ENCODE measurements at regions not wholly inside any gene's neighbourhood (a gene's known extent, or its start where the extent isn't known, plus 50 kb on each side); places are given as distances from the start of the nearest gene placed in this dataset.

- H3K27me3 Mint-ChIP-seq (ENCODE audit: unreplicated experiment): no peaks in the 10 kb centered on the region
- H3K36me3 Mint-ChIP-seq (ENCODE audit: insufficient read depth, unreplicated experiment): peaks cover 9% of the 10 kb centered on the region
- TF ChIP-seq CTCF (IDR thresholded peaks at IDR 0.05; ENCODE audit: unreplicated experiment): no peak
- peak overlapping the region; percentile 77 for H3K27ac Mint-ChIP-seq (ENCODE audit: unreplicated experiment)
- intact Hi-C loops (cut with micrococcal nuclease; ENCODE audit: unreplicated experiment): no loop called here
- no peaks in the 10 kb centered on the region for H3K9me3 Mint-ChIP-seq (ENCODE audit: low read depth, unreplicated experiment)
- H3K4me1 Mint-ChIP-seq (ENCODE audit: low read depth, unreplicated experiment): peaks cover 52% of the 10 kb centered on the region
- no TSS peak for BruUV-seq (replicated peaks)
- peak overlapping the region; percentile 4 for H3K4me3 Mint-ChIP-seq (ENCODE audit: low read depth, unreplicated experiment)
- CTCF ChIA-PET: interaction anchor here (0.6 kb wide), 2 partner anchors 27 to 35 kb away, joined by 3 read pairs; no protein-coding TSS in a partner anchor
- peak; percentile 67 for DNase-seq
These were observed 265.7 kb upstream of the KLF4 start for GRCh38 chr9:107755246-107755645.

GRCh38 chr9:107751567-107752210, 262.1 kb upstream of the KLF4 start:
- Mint-ChIP-seq H3K4me3 (ENCODE audit: low read depth, unreplicated experiment) (peak overlapping the region; percentile 27), H3K4me1 (ENCODE audit: low read depth, unreplicated experiment) (peaks cover 63% of the 10 kb centered on the region), H3K36me3 (ENCODE audit: insufficient read depth, unreplicated experiment) (peaks cover 14% of the 10 kb centered on the region), H3K27ac (ENCODE audit: unreplicated experiment) (peak overlapping the region; percentile 97), H3K9me3 (ENCODE audit: low read depth, unreplicated experiment) (no peaks in the 10 kb centered on the region), H3K27me3 (ENCODE audit: unreplicated experiment) (no peaks in the 10 kb centered on the region)
- DNase-seq: peak; percentile 61
- TF ChIP-seq CTCF (IDR thresholded peaks at IDR 0.05; ENCODE audit: unreplicated experiment): no peak
- CTCF ChIA-PET: interaction anchor here (0.8 to 1.1 kb wide), 2 partner anchors 106 to 247 kb away, joined by 4 to 7 read pairs; no protein-coding TSS in a partner anchor
- TSS peak; percentile 78 for BruUV-seq (replicated peaks)
- intact Hi-C loops (cut with micrococcal nuclease; ENCODE audit: unreplicated experiment): loop anchor here (5.0 kb wide), 3 partner anchors 204 to 306 kb away; no protein-coding TSS in a partner anchor

- no TSS peak for BruUV-seq (replicated peaks)
- intact Hi-C loops (cut with micrococcal nuclease; ENCODE audit: unreplicated experiment): loop anchor here (5.0 kb wide), 3 partner anchors 204 to 306 kb away; no protein-coding TSS in a partner anchor
- no peak for TF ChIP-seq CTCF (IDR thresholded peaks at IDR 0.05; ENCODE audit: unreplicated experiment)
- DNase-seq: peak; percentile 66
- H3K27ac Mint-ChIP-seq (ENCODE audit: unreplicated experiment): peak overlapping the region; percentile 97
- CTCF ChIA-PET: interaction anchor here (0.8 kb wide), 1 partner anchor 105 kb away, joined by 7 read pairs; no protein-coding TSS in a partner anchor
- H3K36me3 Mint-ChIP-seq (ENCODE audit: insufficient read depth, unreplicated experiment): peaks cover 14% of the 10 kb centered on the region
- H3K27me3 Mint-ChIP-seq (ENCODE audit: unreplicated experiment): no peaks in the 10 kb centered on the region
- H3K4me1 Mint-ChIP-seq (ENCODE audit: low read depth, unreplicated experiment): peaks cover 63% of the 10 kb centered on the region
- H3K4me3 Mint-ChIP-seq (ENCODE audit: low read depth, unreplicated experiment): peak overlapping the region; percentile 27
- no peaks in the 10 kb centered on the region for H3K9me3 Mint-ChIP-seq (ENCODE audit: low read depth, unreplicated experiment)
These were observed 261.4 kb upstream of the KLF4 start for GRCh38 chr9:107750741-107751566.

GRCh38 chr9:107749787-107750444, 260.3 kb upstream of the KLF4 start:
- intact Hi-C loops (cut with micrococcal nuclease; ENCODE audit: unreplicated experiment): loop anchor here (5.0 kb wide), 3 partner anchors 203 to 307 kb away; no protein-coding TSS in a partner anchor
- no peaks in the 10 kb centered on the region for H3K9me3 Mint-ChIP-seq (ENCODE audit: low read depth, unreplicated experiment)
- H3K36me3 Mint-ChIP-seq (ENCODE audit: insufficient read depth, unreplicated experiment): peaks cover 14% of the 10 kb centered on the region
- H3K27ac Mint-ChIP-seq (ENCODE audit: unreplicated experiment): peak overlapping the region; percentile 97
- no peaks in the 10 kb centered on the region for H3K27me3 Mint-ChIP-seq (ENCODE audit: unreplicated experiment)
- no peak for TF ChIP-seq CTCF (IDR thresholded peaks at IDR 0.05; ENCODE audit: unreplicated experiment)
- BruUV-seq (replicated peaks): TSS peak; percentile 78
- peaks cover 54% of the 10 kb centered on the region for H3K4me1 Mint-ChIP-seq (ENCODE audit: low read depth, unreplicated experiment)
- DNase-seq: peak; percentile 75
- CTCF ChIA-PET: no interaction called here
- H3K4me3 Mint-ChIP-seq (ENCODE audit: low read depth, unreplicated experiment): no peak overlapping the region
